GM18520 (cell line): ENCODE measurements at regions not wholly inside any gene's neighbourhood (a gene's known extent, or its start where the extent isn't known, plus 50 kb on each side); places are given as distances from the start of the nearest gene placed in this dataset.
"Not testable (repeated sequence)": the region's sequence is repeated elsewhere in the genome, so short reads cannot be mapped to it uniquely, and the experiment has no call there.

Source experiments
- ATAC-seq: cut with Tn5 transposase; IDR thresholded peaks from one replicate; pipeline ENCODE4 v1.9.1; 2021; ENCODE audit not compliant: unreplicated experiment

- not testable (repeated sequence) for ATAC-seq
These were observed 64.5 kb upstream of the HTR1E start for GRCh38 chr6:86872810-86873209.

DNA sequence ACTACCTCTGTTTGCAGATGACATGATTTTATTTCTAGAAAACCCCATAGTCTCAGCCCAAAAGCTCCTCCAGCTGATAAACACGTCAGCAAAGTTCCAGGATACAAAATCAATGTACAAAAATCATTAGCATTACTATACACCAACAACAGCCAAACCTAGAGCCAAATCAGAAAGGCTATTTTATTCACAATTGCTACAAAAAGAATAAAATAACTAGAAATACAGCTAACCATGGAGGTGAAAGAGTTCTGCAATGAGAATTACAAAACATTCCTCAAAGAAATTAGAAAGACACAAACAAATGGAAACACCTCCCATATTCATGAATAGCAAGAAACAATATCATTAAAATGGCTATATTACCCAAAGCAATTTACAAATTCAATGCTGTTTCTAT lies 65.6 kb upstream of the HTR1E start:
- no peak for ATAC-seq

DNA sequence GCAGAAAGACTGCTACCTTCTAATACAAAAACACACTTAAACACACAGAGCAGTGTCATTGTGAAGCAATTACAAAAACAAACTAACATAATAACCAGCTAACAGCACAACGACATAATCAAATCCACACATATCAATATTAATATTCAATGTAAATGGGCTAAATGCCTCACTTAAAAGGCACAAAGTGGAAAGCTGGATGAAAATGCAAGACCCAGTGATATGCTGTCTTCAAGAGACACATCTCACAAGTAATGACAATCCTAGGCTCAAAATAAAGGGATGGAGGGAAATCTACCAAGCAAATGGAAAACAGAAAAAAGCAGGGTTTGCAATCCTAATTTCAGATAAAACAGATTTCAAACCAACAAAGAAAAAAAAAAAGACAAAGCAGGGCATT lies 67.8 kb upstream of the HTR1E start:
- ATAC-seq: no peak

DNA sequence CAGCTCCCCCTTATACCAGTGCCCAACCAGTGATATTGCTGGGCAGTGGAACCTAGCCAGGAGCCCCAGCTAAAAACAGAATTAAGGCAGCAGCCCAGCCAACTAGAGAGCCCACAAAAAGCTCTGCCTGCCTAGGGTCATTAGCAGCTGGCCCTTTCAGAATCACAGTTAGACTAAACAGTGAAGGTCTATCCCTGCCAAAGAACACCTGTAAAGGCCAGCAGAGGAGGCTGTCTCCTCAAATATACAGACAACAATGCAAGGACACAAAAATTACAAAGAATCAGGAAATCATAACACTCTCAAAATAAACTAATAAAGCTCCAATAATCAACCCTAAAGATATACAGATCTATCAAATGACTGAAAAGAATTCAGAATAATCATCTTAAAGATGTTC lies 77.8 kb upstream of the HTR1E start:
- ATAC-seq: no peak

- ATAC-seq: no peak
These were observed 78.4 kb upstream of the HTR1E start for GRCh38 chr6:86858970-86859369.

DNA sequence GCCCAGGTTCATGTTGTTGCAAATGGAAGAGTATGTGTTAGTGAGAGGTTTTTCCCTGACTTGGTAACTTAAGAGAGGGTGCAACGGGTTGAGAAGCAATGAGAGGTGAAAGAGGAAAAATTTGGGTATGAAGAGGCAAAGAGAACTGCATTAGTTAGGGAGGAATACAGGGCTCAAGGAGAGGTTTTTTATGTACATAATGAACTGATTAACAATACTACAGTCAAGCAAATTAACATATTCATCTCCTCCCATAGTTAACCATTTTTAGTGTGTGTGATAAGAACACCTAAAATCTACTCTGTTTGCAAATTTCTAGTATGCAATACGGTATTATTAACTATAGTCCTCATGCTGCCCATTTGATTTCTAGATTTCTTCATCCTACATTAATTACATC lies 79.5 kb upstream of the HTR1E start:
- ATAC-seq: no peak

- ATAC-seq: no peak
These were observed 80.3 kb upstream of the HTR1E start for GRCh38 chr6:86856937-86857563.

DNA sequence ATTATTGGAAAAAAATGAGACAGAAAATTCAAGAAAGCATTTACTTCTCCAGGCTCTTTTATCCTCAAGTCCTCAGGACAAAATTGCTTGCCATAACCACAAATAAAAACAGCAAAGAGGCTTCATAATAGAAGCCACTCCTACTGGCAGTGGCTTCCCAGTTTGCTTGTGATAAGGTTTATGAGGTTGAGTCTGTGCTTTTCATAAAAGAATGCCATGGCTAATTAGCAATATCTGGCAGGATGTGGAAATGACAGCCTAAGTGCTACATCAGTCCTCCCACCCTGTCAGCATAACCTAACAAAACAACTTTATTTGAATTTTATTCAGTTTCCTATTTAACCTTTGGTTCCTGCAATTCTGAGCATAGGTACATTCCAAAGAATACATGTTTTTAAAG lies 80.9 kb upstream of the HTR1E start:
- ATAC-seq: no peak

DNA sequence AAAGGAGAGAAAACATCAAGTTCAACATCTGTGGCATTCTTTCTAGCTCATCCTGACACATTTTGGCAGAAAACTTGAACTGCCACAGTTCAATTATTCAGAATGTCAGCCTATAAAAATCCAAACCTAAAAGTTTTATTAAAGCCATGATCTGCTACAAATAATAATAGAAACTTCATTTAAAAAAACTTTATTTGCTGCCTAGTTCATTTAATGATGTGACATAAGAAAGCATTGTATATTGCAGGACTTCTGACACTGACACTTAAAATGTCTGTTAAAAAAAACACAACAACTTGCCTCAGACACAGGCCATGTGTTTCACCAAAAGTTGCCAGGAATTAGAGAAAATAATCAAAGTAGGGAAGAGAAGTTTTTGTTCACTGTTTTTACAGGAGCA lies 88.3 kb upstream of the HTR1E start:
- no peak for ATAC-seq

DNA sequence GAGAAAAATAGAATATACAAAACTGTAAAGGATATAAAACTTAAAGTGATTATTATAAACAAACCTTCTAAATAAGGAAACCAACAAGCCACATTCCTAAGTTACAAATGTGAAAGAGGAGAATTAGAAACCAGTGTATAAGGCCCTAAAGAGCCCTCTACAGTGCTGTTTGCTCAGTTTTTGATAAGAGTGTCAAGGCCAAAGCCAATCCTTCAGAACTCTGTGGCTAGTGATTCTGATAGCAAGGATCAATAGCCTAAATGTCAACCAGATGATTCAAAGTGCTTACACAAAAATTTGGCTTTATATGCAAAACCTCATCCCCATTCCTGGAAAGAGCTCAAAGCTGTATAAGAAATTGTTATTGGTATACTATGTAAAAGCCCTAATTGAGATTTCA lies 104.6 kb upstream of the HTR1E start:
- no peak for ATAC-seq

DNA sequence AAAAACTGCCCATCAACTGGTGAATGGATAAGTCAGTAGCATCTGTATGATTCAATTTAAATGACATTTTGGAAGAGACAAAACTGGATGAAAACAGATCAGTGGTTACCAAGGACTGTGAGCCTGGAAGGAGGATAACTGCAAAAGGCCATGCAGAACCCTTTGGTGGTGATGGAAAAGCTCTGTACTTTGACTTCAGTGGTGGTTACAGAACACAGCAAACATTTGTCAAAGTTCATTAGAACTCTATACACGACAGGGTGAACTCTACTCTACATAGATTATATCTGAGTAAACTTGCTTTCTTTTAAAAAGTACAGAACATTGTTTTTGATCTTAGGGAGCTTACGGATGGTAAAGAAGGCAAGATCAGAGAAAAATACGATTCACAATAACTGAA lies 111.9 kb upstream of the HTR1E start:
- no peak for ATAC-seq

- no peak for ATAC-seq
These were observed 114.6 kb upstream of the HTR1E start for GRCh38 chr6:86822747-86823146.

DNA sequence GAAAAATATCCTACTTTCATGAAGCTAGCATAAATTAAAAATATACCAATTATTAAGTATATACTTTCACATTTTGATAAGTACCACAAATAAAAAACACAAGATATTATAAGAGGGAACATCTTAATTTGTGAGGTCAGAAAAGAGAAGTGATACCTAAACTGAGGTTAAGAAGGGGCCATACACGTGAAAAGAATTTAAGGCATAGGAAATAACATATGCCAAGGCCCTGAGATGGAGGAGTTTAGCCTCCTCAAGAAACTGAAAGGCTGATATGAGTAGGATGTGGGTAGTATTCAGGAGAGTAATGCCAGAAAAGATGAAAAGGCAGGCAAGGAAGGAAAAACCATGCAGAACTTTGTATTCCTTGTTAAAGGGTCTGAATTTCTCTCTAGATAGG lies 116.6 kb upstream of the HTR1E start:
- ATAC-seq: no peak

DNA sequence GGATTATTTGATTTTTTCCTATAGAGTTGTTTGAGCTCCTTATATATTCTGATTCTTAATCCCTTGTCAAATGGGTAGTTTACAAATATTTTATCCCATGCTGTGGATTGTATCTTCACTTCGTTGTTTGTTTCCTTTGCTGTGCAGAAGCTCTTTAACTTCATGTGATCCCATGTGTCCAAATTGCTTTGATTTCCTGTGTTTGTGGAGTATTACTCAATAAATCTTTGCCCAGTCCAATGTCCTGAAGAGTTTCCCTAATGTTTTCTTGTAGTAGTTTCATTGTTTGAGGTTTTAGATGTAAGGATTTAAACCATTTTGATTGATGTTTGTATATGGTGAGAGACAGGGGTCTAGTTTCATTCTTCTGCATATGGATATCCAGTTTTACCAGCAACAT lies 143.7 kb upstream of the HTR1E start:
- ATAC-seq: no peak

- no peak for ATAC-seq
These were observed 145.9 kb upstream of the HTR1E start for GRCh38 chr6:86791476-86791875.

DNA sequence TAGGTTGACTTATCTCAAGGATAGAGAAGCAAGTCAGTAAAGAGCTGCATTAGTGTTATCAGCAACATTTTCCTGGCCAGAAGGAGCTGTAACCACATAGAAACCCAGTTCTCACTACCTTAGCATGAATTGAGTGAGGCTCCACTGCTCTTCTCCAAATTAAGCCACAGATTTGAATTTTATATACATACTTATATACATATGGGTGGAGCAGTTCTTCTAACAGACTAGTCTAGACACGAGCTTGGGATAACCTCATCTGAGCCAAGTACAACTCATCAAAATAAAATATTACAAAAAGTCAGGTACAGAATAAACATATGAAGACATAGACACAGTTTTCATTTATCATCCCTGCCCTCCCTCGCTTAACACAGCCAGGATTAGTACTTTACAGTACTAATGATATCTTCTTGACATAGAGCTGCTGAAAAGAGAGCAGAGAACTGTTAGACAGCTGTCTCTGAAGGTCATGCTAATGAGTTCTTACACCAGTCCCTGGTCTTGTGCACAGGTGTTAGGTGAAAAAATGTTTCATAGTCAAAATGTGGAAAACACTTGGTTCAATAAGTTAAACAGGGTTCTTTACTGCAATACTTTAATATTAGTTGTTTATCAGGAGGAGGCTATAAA lies 147.4 kb upstream of the HTR1E start:
- no peak for ATAC-seq

- ATAC-seq: no peak
These were observed 155.0 kb upstream of the HTR1E start for GRCh38 chr6:86782328-86782727.

DNA sequence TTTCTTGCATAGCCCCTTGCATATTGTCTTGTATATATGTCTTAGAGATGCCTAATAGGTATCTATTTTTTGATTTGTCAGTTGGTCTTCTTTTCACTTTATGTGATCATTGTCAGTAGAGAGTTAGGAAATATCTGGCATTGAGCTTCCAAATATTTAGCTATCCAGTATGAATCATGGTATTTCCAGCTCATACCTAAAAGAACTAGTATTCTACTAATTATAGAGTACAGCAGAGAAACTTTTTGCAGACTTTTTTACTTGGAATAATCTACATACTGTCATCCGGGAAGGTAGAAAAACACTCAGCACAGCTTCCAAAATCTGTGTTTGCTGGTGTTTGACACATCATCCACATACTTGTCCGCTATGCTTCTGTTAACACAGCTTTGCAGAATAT lies 156.4 kb upstream of the HTR1E start:
- ATAC-seq: no peak

DNA sequence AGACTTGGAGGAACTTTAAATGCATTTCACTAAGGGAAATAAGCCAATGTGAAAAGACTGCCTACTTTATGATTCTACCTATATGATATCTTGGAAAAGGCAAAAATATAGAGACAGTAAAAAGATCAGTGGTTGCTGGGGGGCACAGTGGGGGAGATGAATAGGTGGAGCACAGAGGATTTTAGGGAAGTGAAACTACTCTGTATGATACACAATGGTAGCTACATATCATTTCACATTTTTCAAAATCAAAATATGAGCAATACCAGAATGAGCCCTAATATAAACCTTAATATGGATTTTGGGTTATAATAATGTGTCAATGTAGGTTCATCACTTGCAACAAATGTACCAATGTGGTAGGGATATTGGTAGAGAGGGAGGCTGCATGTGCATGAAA lies 161.4 kb upstream of the HTR1E start:
- no peak for ATAC-seq

- no peak for ATAC-seq
These were observed 172.1 kb upstream of the HTR1E start for GRCh38 chr6:86765211-86765610.

GRCh38 chr6:86759953-86760352 lies 177.4 kb upstream of the HTR1E start:
- ATAC-seq: not testable (repeated sequence)

- no peak for ATAC-seq
These were observed 180.6 kb upstream of the HTR1E start for GRCh38 chr6:86756640-86757229.

- no peak for ATAC-seq
These were observed 193.3 kb upstream of the HTR1E start for GRCh38 chr6:86744048-86744447.
